HepG2 (cell line): ENCODE measurements at regions not wholly inside any gene's neighbourhood (a gene's known extent, or its start where the extent isn't known, plus 50 kb on each side); places are given as distances from the start of the nearest gene placed in this dataset.

ENCODE experiments used
- CEBPB ChIP-seq: IDR thresholded peaks from 2 replicates; pipeline ENCODE4 v1.6.1; 2011; ENCODE audit warnings: low read depth, low read length, improper control_type of control experiment, borderline replicate concordance
- FOXA1 ChIP-seq, 2 experiments: fragments of 450-650 bp in 1 of 2; sonication (generic) in 1 of 2; formaldehyde crosslinking in 1 of 2; IDR thresholded peaks; 2 replicates each; pipeline versions ENCODE4 v1.4.0 to v1.6.1; 2016 to 2020; ENCODE audit warnings: missing genetic modification reagents in 1 of 2
- GATAD2A ChIP-seq: IDR thresholded peaks from 2 replicates; pipeline ENCODE4 v1.6.1; 2016
- MYNN ChIP-seq: sonication (generic); formaldehyde crosslinking; IDR thresholded peaks from 2 replicates; pipeline ENCODE4 v1.4.0; 2020; ENCODE audit warnings: mild to moderate bottlenecking, low read depth, missing genetic modification reagents
- POLR2A ChIP-seq, 2 experiments: IDR thresholded peaks; 2 replicates each; pipeline ENCODE4 v1.6.1; 2011; ENCODE audit warnings: low read depth in 2 of 2, low read length in 2 of 2, mild to moderate bottlenecking in 1 of 2, moderate library complexity in 1 of 2; ENCODE audit not compliant: insufficient read depth in 1 of 2
- TAF1 ChIP-seq: sonication (generic); formaldehyde crosslinking; IDR thresholded peaks from 2 replicates; pipeline ENCODE4 v1.4.0; 2020; ENCODE audit warnings: missing genetic modification reagents
- ZNF335 ChIP-seq: sonication (generic); formaldehyde crosslinking; IDR thresholded peaks from 2 replicates; pipeline ENCODE4 v1.4.0; 2020; ENCODE audit warnings: missing genetic modification reagents
- TF ChIP-seq, protein P1 (sequence below): sonication (generic); formaldehyde crosslinking; IDR thresholded peaks from 2 replicates; pipeline ENCODE4 v1.4.0; 2020; ENCODE audit warnings: missing genetic modification reagents
- TF ChIP-seq, protein P2 (sequence below): sonication (generic); formaldehyde crosslinking; IDR thresholded peaks from 2 replicates; pipeline ENCODE4 v1.5.0; 2020; ENCODE audit warnings: mild to moderate bottlenecking, missing genetic modification reagents, moderate library complexity

DNA sequence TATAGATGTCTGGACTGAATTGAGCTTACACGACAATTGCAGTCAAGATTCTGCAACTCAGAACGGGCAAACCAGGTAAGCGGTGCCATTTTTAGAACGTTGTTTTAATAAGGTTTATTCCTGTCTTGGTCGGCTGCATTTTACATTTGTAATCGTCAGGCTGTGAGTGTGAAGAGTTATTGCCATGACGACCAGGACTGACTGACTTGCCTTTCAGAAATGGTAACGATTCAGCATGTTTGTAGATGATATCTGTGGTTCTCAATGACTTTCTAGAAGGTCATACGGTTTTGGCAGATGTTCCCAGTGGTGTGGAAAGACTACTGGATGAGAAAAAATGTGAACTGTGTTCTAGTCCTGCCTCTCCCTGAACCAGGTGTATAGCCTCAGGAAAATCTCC lies 271.3 kb upstream of the B3GALT2 start:
- TF ChIP-seq POLR2A (IDR thresholded peaks at IDR 0.05; ENCODE audit: insufficient read depth in 1 of 2, low read depth in 2 of 2, low read length in 2 of 2) (no peak), GATAD2A (CRISPR knock-in tag) (no peak), MYNN (CRISPR knock-in tag) (no peak), TAF1 (CRISPR knock-in tag) (no peak), CEBPB (no peak), ZNF335 (CRISPR knock-in tag) (no peak), FOXA1 (IDR thresholded peaks at IDR 0.05) (no peak), FOXA1 (CRISPR knock-in tag; IDR thresholded peaks at IDR 0.05) (no peak)
- TF ChIP-seq, protein P1, sequence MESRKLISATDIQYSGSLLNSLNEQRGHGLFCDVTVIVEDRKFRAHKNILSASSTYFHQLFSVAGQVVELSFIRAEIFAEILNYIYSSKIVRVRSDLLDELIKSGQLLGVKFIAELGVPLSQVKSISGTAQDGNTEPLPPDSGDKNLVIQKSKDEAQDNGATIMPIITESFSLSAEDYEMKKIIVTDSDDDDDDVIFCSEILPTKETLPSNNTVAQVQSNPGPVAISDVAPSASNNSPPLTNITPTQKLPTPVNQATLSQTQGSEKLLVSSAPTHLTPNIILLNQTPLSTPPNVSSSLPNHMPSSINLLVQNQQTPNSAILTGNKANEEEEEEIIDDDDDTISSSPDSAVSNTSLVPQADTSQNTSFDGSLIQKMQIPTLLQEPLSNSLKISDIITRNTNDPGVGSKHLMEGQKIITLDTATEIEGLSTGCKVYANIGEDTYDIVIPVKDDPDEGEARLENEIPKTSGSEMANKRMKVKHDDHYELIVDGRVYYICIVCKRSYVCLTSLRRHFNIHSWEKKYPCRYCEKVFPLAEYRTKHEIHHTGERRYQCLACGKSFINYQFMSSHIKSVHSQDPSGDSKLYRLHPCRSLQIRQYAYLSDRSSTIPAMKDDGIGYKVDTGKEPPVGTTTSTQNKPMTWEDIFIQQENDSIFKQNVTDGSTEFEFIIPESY: no peak
- TF ChIP-seq, protein P2, sequence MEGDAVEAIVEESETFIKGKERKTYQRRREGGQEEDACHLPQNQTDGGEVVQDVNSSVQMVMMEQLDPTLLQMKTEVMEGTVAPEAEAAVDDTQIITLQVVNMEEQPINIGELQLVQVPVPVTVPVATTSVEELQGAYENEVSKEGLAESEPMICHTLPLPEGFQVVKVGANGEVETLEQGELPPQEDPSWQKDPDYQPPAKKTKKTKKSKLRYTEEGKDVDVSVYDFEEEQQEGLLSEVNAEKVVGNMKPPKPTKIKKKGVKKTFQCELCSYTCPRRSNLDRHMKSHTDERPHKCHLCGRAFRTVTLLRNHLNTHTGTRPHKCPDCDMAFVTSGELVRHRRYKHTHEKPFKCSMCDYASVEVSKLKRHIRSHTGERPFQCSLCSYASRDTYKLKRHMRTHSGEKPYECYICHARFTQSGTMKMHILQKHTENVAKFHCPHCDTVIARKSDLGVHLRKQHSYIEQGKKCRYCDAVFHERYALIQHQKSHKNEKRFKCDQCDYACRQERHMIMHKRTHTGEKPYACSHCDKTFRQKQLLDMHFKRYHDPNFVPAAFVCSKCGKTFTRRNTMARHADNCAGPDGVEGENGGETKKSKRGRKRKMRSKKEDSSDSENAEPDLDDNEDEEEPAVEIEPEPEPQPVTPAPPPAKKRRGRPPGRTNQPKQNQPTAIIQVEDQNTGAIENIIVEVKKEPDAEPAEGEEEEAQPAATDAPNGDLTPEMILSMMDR (CRISPR knock-in tag): no peak
